Suppressor macrophage treated with lipopolysaccharide for 4 hours (primary cell): ENCODE measurements at regions not wholly inside any gene's neighbourhood (a gene's known extent, or its start where the extent isn't known, plus 50 kb on each side); places are given as distances from the start of the nearest gene placed in this dataset.

Experiments
- DNase-seq: peaks from one replicate; pipeline ENCODE4 v3.0.0-alpha.2; 2020

- no peak for DNase-seq
These were observed 212.6 kb upstream of the PARD3B start for GRCh38 chr2:204332706-204333105.

- no peak for DNase-seq
These were observed 211.4 kb upstream of the PARD3B start for GRCh38 chr2:204333861-204334260.

GRCh38 chr2:204335451-204336058, 209.7 kb upstream of the PARD3B start:
- DNase-seq, result no peak

- DNase-seq, result no peak
These were observed 209.0 kb upstream of the PARD3B start for GRCh38 chr2:204336153-204336744.

- DNase-seq, result no peak
These were observed 207.6 kb upstream of the PARD3B start for GRCh38 chr2:204337638-204338037.

GRCh38 chr2:204339212-204339715, 206.0 kb upstream of the PARD3B start:
- DNase-seq, result no peak

- no peak for DNase-seq
These were observed 204.8 kb upstream of the PARD3B start for GRCh38 chr2:204340511-204340910.

- no peak for DNase-seq
These were observed 203.4 kb upstream of the PARD3B start for GRCh38 chr2:204341887-204342276.

GRCh38 chr2:204343685-204344084, 201.6 kb upstream of the PARD3B start:
- no peak for DNase-seq

- no peak for DNase-seq
These were observed 201.2 kb upstream of the PARD3B start for GRCh38 chr2:204344119-204344518.

- DNase-seq, result no peak
These were observed 198.4 kb upstream of the PARD3B start for GRCh38 chr2:204346906-204347305.

GRCh38 chr2:204353823-204354222, 191.5 kb upstream of the PARD3B start:
- no peak for DNase-seq

- no peak for DNase-seq
These were observed 190.8 kb upstream of the PARD3B start for GRCh38 chr2:204354442-204354856.

- no peak for DNase-seq
These were observed 189.6 kb upstream of the PARD3B start for GRCh38 chr2:204355688-204356087.

GRCh38 chr2:204356151-204356641, 189.1 kb upstream of the PARD3B start:
- no peak for DNase-seq

- DNase-seq, result no peak
These were observed 188.0 kb upstream of the PARD3B start for GRCh38 chr2:204357286-204357685.

- DNase-seq, result no peak
These were observed 186.2 kb upstream of the PARD3B start for GRCh38 chr2:204359076-204359475.

- peak; percentile 3 for DNase-seq
These were observed 184.9 kb upstream of the PARD3B start for GRCh38 chr2:204360218-204361007.

GRCh38 chr2:204361738-204362137, 183.5 kb upstream of the PARD3B start:
- DNase-seq, result no peak

- no peak for DNase-seq
These were observed 182.7 kb upstream of the PARD3B start for GRCh38 chr2:204362581-204362980.

- no peak for DNase-seq
These were observed 181.8 kb upstream of the PARD3B start for GRCh38 chr2:204363513-204363912.

GRCh38 chr2:204364860-204365535, 180.3 kb upstream of the PARD3B start:
- no peak for DNase-seq

- DNase-seq, result no peak
These were observed 179.5 kb upstream of the PARD3B start for GRCh38 chr2:204365811-204366210.
